ENCODE measurements at regions not wholly inside any gene's neighbourhood (a gene's known extent, or its start where the extent isn't known, plus 50 kb on each side); places are given as distances from the start of the nearest gene placed in this dataset.

- TF ChIP-seq CTCF (conservative IDR thresholded peaks at IDR 0.05): no peak
- no peak for TF ChIP-seq ZFX (IDR thresholded peaks at IDR 0.05)
Observed at GRCh38 chrX:41002026-41002425, 83.2 kb upstream of the USP9X start.

All from C4-2B (cell line).